Renal cortex interstitium (tissue), 11 donors: ENCODE measurements at regions not wholly inside any gene's neighbourhood (a gene's known extent, or its start where the extent isn't known, plus 50 kb on each side); places are given as distances from the start of the nearest gene placed in this dataset.

Source experiments
- DNase-seq, 11 donors: peaks; one replicate each; pipeline ENCODE4 v3.0.0-alpha.2; 2013; ENCODE audit warnings: low read depth in 9 of 11, low spot score in 4 of 11; ENCODE audit errors: extremely low read depth in 1 of 11

DNA sequence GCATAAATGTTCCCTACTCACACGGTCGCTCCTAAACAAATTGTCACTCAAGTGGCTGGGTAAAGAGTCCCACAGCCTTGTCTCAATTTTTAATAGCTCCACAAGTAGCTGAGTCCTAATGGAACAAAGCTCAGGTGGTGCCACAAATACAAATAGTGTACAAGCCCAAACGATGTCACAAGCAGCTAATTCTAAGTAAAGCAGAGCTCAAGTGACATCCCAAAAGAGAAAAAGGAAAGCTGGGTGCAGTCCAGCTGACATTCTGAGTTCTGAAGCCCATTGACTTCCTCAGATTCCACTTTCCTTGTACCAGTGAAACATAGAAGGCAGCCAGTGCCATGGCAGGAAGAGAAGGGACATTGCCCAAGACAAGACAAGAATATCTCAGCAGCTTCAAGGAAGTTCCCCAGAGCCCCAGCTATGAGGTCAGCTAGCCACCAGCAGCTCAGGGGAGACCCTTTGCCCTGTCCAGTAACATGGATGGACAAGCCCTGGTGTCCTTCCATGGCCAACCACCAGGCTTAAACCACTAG lies 231.2 kb upstream of the SGCD start:
- no peak for DNase-seq

DNA sequence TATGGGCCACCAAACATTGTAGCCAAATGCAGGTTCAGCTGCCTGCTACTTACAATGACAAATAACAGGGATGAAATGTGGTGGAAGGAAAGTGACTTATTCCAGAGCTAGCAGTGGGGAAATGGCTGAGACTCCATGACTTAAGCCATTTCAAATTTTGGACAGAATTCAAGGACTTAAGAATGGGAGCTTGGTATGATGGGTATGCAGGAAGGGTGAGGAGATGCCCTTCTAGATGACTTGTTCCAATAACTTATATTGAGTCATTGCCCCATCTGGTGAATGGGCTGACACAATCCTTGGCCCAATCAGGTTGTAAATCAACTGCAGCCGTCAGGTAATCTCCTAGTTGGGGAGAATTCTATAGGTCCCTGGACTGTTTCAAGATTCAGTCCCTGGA lies 230.7 kb upstream of the SGCD start:
- no peak for DNase-seq

DNA sequence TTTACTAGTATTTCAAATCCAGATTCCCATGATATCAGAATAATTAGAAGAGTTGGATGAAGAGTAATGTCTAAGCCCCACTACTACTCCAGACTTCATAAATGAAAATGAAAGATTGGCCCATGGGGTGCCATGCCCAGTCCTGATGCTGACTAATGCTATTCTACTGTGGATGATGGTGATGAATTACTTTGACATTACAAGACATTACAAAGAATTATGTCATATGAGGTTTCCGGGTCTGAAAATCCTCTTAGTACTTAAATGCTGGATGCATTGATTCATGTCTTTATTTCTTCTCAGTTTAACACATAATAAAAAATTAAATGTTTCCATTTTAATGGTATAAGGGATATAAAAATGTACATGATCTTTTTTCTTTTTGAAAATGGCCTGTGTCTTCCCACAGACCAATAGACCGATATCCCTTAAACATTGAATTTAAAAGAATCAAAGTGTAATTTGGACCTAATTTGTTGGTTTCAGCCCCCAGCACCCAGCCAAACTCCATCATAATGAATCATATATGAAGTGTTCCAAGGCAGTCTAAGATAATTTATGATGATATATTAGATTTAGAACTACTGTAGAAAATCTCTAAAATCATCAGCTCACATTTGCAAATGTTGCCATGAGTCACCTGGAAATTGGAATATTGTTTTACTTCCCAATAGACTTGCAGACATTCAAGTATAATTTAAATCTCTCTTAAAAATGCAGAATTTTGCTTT lies 223.6 kb upstream of the SGCD start:
- DNase-seq, result no peak

DNA sequence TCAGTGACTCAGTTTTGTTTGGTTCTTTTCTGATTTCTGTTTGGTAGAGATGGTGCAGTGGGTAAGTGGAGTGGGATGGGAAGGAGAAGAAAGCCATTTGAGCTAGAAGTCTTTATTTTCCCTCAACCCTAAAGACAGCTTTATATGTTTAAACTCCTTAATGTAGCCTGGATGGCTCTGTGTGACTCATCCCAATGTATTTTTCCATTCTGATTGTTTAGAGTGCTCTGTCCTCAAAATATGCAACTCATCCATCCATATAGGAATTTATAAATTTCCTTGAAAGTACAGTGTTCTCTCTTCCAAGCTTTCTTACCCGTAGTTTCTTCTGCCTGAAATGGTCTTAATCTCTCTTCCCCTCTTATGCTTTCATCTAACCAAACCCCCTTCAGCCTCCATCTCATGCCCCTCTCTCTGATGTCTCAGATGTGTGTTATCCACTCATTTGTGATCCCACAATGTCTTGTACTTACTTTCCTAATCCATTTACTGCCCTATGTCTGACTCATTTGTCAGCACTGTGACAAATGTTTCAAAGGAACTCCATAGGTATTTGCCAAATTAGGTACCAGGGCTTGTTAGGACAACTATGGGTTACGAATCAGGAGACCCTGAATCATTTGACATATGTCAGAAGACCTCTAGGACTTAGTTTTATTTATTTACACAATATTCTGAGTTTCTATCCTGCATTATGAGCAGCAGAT lies 217.5 kb upstream of the SGCD start:
- DNase-seq, result no peak

DNA sequence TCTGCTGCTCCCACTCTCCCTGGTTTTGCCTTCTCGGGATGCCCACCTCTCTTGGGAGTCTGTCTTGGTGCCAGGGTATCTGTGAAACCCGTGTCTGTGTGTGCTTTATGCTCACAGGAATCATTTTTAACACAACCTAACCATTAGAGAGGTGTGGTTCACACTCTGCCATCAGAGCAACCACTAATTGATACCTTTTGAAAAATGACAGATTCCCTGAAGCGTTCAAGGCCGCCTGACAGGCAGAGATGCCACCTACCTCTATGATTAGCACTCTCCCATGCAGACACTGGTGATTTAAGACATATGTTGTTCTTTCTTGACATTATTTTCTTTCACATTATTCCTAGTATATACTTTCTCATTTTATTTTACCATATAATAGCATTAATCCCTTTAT lies 207.3 kb upstream of the SGCD start:
- no peak for DNase-seq

DNA sequence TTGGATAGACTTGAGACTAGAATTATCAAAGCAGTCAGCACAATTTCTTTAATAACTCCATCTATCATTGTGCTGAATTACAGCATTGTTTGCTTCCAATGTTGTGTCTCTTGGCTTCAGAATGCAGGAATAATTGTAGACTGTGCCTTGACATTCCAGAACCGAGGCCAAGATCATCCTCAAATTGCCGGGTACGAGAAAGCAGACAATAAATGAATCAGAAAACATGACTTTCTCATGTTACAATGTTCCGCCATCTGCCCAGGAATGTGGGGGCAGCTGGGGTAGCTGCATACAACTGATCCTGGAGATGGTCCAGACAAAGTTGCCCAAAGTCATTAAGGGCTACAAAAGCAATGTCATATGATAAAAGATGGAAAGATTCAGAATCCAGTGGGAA lies 206.2 kb upstream of the SGCD start:
- DNase-seq, result no peak

DNA sequence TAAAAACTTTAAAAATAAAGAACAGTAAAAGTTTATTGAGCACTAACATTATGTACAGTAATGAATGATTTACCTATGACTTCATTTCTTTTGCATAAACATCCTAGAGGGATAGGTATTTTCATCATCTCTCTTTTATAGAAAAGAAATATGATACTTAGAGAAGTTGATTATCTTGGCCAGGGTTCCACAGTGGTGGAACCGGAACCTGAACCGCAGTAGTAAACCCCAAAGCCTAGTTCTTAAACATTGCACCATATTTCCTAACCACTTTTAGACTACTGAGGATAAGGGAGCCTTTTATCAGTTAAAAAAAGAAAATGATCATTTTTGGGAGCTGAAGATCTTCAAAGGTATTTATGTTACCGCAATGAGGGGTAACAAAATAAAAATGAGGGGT lies 205.7 kb upstream of the SGCD start:
- DNase-seq, result no peak

DNA sequence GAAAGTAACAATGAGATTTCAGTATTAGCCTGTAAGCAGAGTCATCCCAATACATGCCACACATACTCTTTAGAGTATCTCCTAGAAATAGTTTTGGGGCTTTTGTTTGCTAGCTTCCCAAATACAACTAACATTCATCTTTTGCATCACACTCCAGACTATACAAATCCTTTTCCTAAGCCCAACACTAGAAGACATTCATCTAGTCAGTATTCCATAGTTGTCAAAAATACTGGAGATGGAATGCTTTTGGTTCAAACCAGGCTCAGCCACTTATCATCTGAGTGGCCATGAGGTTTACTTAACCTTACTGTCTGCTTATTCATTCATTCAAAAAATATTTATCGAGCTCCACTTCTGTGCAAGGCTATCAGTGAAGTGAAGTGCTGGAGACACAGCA lies 205.1 kb upstream of the SGCD start:
- no peak for DNase-seq

DNA sequence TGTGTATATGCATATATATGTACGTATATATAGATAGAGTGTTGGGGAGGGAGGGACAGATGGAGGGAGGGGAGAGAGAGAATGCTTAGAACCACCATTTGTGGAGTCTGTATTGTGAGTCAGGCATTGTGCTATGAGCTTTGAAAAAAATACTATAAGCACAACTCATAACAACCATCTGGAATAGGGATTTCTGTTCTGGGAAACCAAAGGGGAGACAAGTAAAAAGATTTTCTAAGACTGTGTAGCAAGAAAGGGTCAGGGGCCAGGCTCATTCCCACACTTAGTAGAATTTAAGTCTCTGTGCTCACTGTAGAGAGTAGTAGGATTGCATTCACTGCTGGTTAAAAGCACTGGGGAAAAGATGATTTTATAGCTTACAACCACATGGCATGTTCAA lies 202.3 kb upstream of the SGCD start:
- no peak for DNase-seq

DNA sequence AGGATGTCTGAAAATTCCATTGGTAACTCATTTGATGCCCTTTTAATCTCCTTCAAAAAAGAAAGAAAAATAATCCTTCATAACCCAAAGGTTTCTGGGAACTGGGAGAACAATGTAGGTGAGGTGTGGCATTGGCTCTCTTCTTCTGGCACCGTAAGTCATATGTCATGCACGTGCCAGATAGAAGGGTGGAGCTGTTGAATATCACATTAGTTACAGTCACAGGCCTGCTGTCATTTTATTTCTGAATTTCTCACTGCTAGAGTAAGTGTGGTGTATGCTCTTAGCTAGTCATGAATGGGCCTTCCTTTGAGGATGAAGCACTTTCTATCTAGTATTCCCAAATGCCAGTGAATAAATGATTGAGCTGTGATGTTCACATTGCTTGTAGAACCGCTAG lies 201.8 kb upstream of the SGCD start:
- no peak for DNase-seq

DNA sequence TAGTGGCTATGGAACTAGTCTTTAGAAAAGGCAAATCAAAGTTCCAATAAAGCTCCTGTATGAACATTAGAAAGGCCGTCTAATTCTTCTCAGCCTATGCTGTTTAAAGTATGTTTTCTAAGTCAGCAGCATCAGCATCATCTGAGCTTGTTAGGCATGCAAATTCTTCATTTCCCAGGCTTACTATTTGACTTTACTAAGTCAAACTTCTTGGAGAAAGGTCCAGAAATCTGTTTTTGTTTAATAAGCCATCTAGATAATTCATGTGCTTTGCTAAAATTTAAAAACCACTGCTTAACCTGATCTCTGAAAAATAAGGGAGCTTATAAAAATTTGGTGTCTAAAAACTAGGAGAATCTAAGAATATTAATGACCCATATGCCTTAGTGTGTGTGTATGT lies 200.2 kb upstream of the SGCD start:
- no peak for DNase-seq

DNA sequence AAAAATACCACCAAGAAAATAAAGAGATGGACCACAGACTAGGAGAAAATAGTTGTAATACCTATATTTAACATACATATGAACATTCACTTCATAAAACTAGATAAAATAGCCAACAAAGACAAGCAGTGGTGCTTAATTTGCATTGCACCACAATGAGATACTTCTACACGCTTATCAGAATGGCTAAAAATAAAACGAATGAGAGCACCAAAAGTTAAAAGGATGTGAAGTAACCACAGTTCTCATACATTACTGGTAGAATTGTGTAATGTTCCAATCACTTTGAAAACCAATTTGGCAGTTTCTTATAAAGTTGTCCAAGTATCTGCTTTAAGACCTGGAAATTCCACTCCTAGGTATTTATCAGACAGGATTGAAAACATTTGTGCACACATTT lies 198.9 kb upstream of the SGCD start:
- no peak for DNase-seq

DNA sequence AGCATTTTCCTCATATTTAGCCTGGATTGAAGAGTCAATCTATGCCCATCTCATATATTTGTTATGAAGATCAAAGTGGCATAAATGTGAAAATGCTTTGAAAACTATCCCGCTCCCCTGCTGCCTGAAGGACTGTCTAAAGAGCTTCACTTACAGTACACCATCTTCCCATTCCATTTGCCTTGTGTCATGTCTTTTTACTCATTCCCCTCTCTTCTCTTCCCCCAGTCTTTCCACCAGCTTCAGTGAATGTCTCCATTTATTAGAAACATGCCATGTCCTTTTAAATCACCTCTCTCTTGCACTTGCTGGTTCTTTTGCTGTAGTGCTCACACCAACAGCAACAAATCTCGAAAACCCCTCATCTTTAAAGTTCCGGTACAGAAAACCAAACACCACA lies 192.7 kb upstream of the SGCD start:
- DNase-seq, result no peak

DNA sequence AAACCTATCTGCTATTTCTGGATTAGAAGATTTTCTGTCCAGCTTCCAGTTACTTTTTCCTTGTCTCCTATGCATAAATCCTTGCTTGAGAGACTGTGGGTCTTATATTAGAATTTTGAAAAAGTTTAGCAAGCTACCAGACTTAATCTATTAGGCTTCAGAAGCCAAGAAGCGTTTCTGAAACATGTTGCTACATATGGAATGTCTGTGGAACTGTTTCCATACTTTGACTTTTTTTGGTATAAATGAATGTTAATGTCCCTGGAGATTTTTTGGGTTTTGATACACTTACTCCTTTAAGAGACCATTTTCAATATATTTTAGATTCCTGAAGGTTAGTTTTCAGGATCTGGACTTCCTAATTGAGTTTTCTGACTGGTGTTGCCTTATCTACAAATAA lies 191.4 kb upstream of the SGCD start:
- DNase-seq, result no peak

DNA sequence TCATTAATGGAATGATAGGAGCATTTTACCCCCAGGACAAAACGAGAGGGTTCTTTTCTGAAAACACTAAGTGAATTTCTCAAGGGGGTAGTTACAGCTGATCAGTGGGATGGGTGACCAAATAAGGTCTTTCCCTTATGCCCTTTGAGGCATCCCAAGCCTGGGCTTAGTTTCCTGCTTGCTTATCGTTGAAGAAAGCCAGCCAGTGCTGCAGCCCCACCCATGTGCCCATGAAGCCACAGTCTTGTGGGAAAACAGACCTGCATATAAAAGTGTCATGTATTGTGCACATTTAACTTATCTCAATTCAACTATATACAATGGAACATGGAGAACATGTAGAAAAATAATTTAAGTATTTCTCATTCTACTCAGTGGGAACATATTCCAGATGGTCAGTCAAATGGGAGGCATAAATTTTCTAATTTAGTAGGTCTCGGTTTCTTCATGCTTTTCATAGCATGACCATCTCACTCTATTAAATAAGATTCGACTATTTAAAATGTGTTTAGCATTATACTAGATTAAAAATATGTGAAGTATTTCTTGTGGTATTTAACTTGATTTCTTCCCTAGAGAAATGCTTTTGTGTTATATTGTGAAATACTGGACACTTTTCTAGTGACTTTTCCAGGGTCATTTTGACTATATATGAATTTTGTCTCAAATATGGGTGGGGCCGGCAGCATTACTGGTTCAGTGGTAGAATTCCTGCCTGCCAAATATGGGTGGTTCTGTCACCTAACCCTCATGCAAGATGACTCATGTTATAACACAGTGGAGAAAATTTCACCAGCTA lies 189.7 kb upstream of the SGCD start:
- no peak for DNase-seq

DNA sequence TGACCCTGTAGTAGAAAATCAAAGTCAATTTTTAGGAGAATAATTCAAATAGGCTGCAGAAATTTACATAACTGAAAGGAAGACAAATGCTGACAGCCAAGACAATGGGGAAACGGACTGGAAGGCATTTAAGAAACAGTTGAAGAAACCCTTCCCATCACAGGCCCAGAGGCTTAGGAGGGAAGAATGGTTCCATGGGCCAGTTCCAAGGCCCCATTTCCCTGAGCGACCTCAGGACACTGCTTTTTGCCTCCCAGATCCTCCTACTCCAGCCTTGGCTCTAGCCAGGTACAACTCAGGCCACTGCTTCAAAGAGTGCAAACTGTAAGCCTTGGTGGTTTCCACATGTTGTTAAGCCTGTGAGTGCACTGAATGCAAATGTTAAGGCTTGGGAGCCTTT lies 184.1 kb upstream of the SGCD start:
- no peak for DNase-seq

DNA sequence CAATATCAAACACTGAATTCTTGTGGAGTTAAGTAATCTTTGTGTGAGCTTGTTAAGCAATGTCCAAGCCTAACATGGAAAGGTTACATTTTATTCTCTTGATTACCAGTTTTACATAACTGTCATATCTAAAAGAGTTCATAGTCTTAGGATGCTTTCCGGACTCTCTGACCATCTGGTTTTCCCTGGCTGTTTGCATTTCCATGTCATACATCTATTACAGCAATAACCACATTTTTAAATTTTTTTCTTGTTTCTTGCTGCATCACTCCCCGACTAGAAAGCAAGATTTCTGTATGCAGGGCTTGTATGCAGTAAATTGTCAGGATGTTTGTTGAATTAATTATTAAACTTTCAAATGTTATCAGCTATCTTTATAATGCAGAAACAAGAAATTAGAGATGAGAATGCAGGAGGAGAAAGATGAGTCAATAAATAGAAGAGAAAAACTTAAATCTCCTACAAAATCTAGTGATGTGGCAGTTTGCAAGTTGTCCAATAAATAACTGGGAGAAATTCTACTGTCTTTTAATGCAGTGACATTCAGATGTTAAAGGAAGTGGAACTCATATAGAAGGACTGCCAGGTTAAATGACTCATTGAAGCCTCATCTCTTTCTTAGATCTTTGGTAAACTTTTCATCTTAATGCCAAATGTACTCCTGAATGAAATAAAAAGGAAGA lies 179.6 kb upstream of the SGCD start:
- no peak for DNase-seq

DNA sequence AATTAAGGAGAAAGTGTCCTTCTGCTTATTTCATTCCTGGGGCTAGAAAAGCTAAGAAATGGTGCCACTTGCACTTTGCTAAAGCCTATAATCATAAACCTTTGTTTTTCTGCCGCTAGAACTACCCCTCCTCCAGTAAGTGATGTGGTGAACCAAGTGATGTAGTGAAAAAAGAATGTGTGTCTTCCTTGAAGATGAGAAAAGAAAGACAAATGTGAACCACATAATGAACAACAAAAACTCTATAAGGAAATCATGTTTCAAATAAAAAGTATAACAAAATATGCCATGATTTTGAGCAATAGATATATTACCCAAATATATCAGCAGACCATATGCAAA lies 179.0 kb upstream of the SGCD start:
- DNase-seq, result no peak

DNA sequence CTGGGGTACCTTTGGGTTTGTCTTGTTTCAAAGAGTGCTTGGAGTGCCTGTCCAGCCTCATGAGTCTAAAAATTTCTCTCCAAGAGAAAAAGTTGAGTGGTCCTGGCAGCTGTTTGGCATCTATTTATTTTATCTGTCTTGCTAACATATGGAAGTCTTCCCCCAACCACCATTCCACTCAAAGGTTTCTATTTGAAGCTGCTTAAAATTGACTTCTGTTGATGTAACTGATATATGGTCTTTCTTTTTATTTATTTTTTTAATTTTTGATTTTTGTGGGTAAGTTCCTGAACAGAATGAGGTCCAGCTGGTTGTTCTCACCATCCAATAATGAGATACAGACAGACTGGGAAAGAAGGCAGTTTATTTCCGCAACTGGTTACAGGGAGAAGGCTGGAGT lies 178.7 kb upstream of the SGCD start:
- peak in 2 of 11 donors; percentile 5 for DNase-seq

DNA sequence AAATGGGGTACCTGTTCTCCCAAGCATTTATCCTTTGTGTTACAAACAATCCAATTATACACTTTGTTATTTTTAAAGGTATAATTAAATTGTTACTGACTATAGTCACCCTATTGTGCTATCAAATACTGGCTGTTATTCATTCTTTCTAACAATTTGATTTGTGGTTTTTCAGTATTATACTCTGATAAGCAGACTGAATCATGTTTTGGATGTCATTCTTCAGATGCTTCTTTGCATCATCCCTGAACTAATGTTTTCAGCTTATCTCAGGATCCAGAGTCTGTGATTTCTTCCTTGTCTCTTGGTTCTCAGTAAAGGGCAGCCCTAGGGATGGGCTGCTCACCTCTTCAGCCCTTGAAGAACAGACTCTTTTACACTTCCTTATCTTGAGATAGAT lies 177.8 kb upstream of the SGCD start:
- no peak for DNase-seq
